Prostate gland (tissue), 2 donors: ENCODE measurements at regions not wholly inside any gene's neighbourhood (a gene's known extent, or its start where the extent isn't known, plus 50 kb on each side); places are given as distances from the start of the nearest gene placed in this dataset.

Experiments used
- DNase-seq: peaks from one replicate; pipeline ENCODE4 v3.0.0-alpha.2; 2019; ENCODE audit warnings: low spot score
- H3K27ac ChIP-seq, 2 donors: fragments of 200-600 bp; sonication (generic); 2 replicates each; pipeline ENCODE4 v1.5.1; 2017 to 2019
- H3K27me3 ChIP-seq: fragments of 200-600 bp; sonication (generic); replicated peaks from 2 replicates; pipeline ENCODE4 v1.5.1; 2019; ENCODE audit not compliant: insufficient read depth
- H3K36me3 ChIP-seq, 2 donors: fragments of 200-600 bp; sonication (generic); 1 replicate in 1 of 2; 2 replicates in 1 of 2; pipeline versions ENCODE4 v1.5.1 to v1.8.1; 2017 to 2019
- H3K4me1 ChIP-seq: fragments of 200-600 bp; sonication (generic); replicated peaks from 2 replicates; pipeline ENCODE4 v1.5.1; 2019
- H3K4me3 ChIP-seq, 2 donors: fragments of 200-600 bp; sonication (generic); 2 replicates each; pipeline ENCODE4 v1.5.1; 2017 to 2019
- H3K9me3 ChIP-seq: fragments of 200-600 bp; sonication (generic); 2 replicates; pipeline ENCODE4 v1.5.1; 2017
- POLR2A ChIP-seq: fragments of 450-650 bp; IDR thresholded peaks from one replicate; pipeline ENCODE4 v1.6.1; 2016; ENCODE audit warnings: antibody characterized with exemption, mild to moderate bottlenecking
- POLR2AphosphoS5 ChIP-seq: sonication (generic); formaldehyde crosslinking; IDR thresholded peaks from one replicate; pipeline ENCODE4 v1.6.1; 2017; ENCODE audit warnings: antibody characterized with exemption
- WGBS: methylation state at CpG from one replicate; pipeline ENCODE4 v1.1.5; 2018; 5-methylcytosine and 5-hydroxymethylcytosine counted together
- intact Hi-C: fragments of 100-400 bp; cut with DNase I; formaldehyde crosslinking; loops from one replicate; pipeline ENCODE4 v1.14.2; 2022
- TF ChIP-seq, protein P1 (sequence below), 4 experiments: fragments of 200-600 bp in 2 of 4; fragments of 450-650 bp in 2 of 4; sonication (generic) in 2 of 4; IDR thresholded peaks; 1 replicate in 3 of 4; 2 replicates in 1 of 4; pipeline ENCODE4 v1.5.1; 2016 to 2019; ENCODE audit warnings: antibody characterized with exemption in 4 of 4, mild to moderate bottlenecking in 2 of 4, moderate library complexity in 2 of 4

- H3K4me1 ChIP-seq = no peaks in the 10 kb centered on the region
- H3K36me3 ChIP-seq = no peaks in the 10 kb centered on the region
- H3K9me3 ChIP-seq = no peaks in the 10 kb centered on the region
- WGBS = 73% methylated on average over 1 of the region's 1 CpG
- no peaks in the 10 kb centered on the region for H3K27me3 ChIP-seq
- intact Hi-C loops = no loop called here
- TF ChIP-seq, protein P1, sequence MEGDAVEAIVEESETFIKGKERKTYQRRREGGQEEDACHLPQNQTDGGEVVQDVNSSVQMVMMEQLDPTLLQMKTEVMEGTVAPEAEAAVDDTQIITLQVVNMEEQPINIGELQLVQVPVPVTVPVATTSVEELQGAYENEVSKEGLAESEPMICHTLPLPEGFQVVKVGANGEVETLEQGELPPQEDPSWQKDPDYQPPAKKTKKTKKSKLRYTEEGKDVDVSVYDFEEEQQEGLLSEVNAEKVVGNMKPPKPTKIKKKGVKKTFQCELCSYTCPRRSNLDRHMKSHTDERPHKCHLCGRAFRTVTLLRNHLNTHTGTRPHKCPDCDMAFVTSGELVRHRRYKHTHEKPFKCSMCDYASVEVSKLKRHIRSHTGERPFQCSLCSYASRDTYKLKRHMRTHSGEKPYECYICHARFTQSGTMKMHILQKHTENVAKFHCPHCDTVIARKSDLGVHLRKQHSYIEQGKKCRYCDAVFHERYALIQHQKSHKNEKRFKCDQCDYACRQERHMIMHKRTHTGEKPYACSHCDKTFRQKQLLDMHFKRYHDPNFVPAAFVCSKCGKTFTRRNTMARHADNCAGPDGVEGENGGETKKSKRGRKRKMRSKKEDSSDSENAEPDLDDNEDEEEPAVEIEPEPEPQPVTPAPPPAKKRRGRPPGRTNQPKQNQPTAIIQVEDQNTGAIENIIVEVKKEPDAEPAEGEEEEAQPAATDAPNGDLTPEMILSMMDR (IDR thresholded peaks at IDR 0.05) = no peak
- TF ChIP-seq POLR2A (no peak), POLR2AphosphoS5 (no peak)
- DNase-seq = no peak
- no peak overlapping the region for H3K4me3 ChIP-seq
- no peak overlapping the region for H3K27ac ChIP-seq
Measured at GRCh38 chr18:44536619-44537018, 144.1 kb upstream of the SETBP1 start.

GRCh38 chr18:44537526-44537925 lies 143.2 kb upstream of the SETBP1 start:
- WGBS = 69% methylated on average over 2 of the region's 2 CpGs
- H3K27ac ChIP-seq = no peak overlapping the region
- intact Hi-C loops = no loop called here
- no peaks in the 10 kb centered on the region for H3K9me3 ChIP-seq
- H3K4me1 ChIP-seq = no peaks in the 10 kb centered on the region
- no peak overlapping the region for H3K4me3 ChIP-seq
- TF ChIP-seq, protein P1 (IDR thresholded peaks at IDR 0.05) = no peak
- TF ChIP-seq POLR2AphosphoS5 = no peak
- TF ChIP-seq POLR2A = no peak
- H3K27me3 ChIP-seq = no peaks in the 10 kb centered on the region
- H3K36me3 ChIP-seq = no peaks in the 10 kb centered on the region
- no peak for DNase-seq

DNA sequence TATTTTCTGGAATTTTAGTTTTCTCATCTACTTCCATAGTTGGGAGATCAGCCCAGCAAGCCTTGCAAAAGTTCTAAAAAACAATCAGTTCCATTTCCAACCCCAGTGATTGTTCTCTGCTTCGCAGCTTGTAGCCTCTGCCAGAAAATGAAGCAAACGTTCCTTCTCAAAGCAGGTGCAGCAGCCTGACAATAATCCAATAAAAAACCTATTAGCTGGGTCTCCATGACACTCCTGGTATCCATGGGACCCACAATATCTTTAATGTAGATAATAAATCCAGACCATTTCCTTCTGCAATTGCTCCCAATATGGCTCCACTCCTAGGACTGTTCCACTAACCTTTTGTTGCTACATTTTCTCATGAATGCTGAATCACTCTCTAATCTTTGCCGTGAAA lies 140.8 kb upstream of the SETBP1 start:
- H3K36me3 ChIP-seq = no peaks in the 10 kb centered on the region
- no peak overlapping the region for H3K27ac ChIP-seq
- TF ChIP-seq POLR2AphosphoS5 (no peak), POLR2A (no peak)
- TF ChIP-seq, protein P1 (IDR thresholded peaks at IDR 0.05) = no peak
- no peak for DNase-seq
- no peaks in the 10 kb centered on the region for H3K9me3 ChIP-seq
- no peak overlapping the region for H3K4me3 ChIP-seq
- no peaks in the 10 kb centered on the region for H3K27me3 ChIP-seq
- intact Hi-C loops = no loop called here
- WGBS = 53% methylated on average over 3 of the region's 3 CpGs
- no peaks in the 10 kb centered on the region for H3K4me1 ChIP-seq

GRCh38 chr18:44541159-44541558 lies 139.5 kb upstream of the SETBP1 start:
- H3K4me3 ChIP-seq = no peak overlapping the region
- H3K9me3 ChIP-seq = no peaks in the 10 kb centered on the region
- H3K27me3 ChIP-seq = no peaks in the 10 kb centered on the region
- no peak for DNase-seq
- TF ChIP-seq POLR2A (no peak), POLR2AphosphoS5 (no peak)
- TF ChIP-seq, protein P1 (IDR thresholded peaks at IDR 0.05) = no peak
- intact Hi-C loops = no loop called here
- H3K27ac ChIP-seq = no peak overlapping the region
- H3K4me1 ChIP-seq = no peaks in the 10 kb centered on the region
- WGBS = 10% methylated on average over 4 of the region's 4 CpGs
- H3K36me3 ChIP-seq = no peaks in the 10 kb centered on the region

GRCh38 chr18:44541781-44542180 lies 138.9 kb upstream of the SETBP1 start:
- Histone ChIP-seq H3K27me3 (no peaks in the 10 kb centered on the region), H3K9me3 (no peaks in the 10 kb centered on the region), H3K4me1 (no peaks in the 10 kb centered on the region), H3K4me3 (no peak overlapping the region), H3K36me3 (no peaks in the 10 kb centered on the region), H3K27ac (no peak overlapping the region)
- DNase-seq = no peak
- TF ChIP-seq POLR2AphosphoS5 = no peak
- intact Hi-C loops = no loop called here
- WGBS = 3% methylated on average over 1 of the region's 1 CpG
